ENCODE measurements at regions not wholly inside any gene's neighbourhood (a gene's known extent, or its start where the extent isn't known, plus 50 kb on each side); places are given as distances from the start of the nearest gene placed in this dataset.
"Not testable (repeated sequence)": the region's sequence is repeated elsewhere in the genome, so short reads cannot be mapped to it uniquely, and the experiment has no call there.

DNA sequence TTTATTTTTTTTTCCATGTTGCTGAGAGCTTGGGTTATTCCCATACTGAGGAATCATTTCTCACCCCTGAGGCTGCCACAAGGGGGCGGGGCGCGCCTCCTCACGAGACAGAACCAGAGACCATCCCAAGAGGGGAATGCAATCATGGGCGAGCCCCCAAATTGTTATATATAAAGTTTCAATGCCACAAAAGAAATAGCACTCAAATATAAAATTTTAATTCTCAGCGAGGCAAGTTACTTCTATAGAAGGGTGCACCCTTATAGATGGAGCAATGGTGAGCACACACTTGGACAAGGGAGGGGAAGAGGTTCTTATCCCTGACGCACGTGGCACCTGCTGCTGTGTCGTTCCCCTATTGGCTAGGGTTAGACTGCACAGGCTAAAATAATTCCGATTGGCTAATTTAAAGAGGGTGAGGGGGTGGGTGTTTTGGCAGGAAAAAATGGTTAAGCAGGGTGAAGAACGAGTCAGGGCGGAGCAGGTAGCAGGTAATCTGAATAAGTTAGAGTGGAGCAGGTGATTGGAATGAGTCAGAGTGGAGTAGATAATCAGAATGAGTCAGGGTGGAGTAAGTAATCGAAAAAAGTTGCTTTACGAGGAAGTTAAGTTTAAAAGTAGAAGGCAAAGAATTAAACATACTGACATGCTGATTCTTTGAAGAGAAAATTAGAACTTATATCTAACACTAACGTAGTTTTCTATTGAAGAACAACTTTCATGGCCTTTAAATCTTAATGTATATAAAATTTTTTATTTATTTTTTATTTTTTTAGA lies 177.5 kb downstream of the MTCL1 start:
- no peak for DNase-seq (ENCODE audit: low read depth)

DNA sequence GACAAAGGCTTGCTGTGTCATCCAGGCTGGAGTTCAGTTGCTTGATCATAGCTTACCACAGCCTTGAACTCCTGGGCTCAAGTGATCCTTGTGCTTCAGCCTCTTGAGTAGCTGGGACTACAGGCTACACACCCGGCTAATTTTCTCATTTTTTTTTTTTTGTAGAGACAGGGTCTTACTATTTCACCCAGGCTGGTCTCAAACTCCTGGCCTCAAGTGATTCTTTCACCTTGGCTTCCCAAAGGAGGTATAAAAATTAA lies 178.0 kb downstream of the MTCL1 start:
- DNase-seq (ENCODE audit: low read depth): no peak

DNA sequence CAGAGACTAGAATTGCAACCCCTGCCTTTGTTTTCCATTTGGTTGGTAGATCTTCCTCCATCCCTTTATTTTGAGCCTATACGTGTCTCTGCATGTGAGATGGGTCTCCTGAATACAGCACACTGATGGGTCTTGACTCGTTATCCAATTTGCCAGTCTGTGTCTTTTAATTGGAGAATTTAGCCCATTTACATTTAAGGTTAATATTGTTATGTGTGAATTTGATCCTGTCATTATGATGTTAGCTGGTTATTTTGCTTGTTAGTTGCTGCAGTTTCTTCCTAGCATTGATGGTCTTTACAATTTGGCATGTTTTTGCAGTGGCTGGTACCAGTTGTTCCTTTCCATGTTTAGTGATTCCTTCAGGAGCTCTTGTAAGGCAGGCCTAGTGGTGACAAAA lies 182.5 kb downstream of the MTCL1 start:
- DNase-seq (ENCODE audit: low read depth): not testable (repeated sequence)

- DNase-seq (ENCODE audit: low read depth): no peak
These were observed 184.1 kb downstream of the MTCL1 start for GRCh38 chr18:8889489-8889888.

DNA sequence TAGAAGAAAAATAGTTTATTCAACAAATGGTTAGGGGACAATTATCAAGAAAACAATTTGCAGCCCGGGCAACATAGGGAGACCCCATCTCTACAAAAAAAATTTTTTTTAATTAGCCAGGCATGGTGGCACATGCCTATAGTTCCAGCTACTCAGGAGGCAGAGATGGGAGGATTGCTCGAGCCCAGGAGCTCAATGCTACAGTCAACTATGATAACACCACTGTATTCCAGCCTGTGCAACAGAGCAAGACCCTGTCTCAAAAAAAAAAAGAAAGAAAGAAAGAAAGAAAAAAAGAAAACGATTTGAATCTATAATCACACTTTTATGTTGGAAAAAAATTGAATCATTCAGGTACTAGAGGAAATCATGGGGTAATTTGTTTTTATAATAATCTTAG lies 185.1 kb downstream of the MTCL1 start:
- not testable (repeated sequence) for DNase-seq (ENCODE audit: low read depth)

GRCh38 chr18:8890957-8891464 lies 185.7 kb downstream of the MTCL1 start:
- DNase-seq (ENCODE audit: low read depth): no peak

DNA sequence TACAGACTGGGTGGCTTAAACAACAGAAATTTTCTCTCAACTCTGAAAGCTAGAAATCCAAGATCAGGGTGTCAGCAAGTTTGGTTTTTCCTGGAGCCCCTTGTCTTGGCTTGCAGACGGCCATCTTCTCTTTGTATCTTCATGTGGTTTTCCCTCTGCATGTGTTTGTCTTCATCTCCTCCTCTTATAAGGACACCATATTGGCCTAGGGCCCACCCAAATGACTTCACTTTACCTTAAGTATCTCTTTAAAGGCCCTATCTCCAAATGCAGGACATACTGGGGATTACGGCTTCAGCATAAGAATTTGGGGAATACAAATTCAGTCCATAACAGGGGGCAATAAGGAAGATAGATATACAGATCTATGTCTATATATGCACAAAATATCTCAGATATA lies 187.9 kb downstream of the MTCL1 start:
- no peak for DNase-seq (ENCODE audit: low read depth)

DNA sequence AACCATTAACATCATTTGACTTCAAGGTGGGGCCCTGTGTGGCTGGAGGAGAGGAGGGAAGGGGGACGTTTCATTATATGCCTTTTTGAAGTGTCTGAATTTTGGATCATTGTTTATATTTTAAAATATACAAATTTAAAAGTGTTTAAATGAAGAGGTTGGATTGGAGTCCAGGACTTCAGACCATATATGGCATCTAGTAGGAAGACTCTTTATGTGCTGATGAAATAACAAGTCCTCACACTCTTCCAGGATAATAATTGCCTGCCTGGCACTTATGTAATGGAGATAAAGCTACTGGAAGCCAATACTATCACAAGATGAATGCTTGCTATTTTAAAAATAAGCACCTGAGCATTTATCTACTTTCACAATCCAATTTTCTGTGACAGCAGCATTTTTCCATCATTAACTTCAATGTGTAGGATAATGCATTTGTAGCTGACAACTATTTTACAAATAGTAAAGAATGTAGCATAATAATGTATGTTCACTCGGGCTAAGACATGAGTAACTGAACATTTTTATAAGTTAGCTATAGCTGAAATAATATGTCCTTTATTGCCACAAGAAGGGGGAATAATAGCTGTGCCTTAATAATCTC lies 188.4 kb downstream of the MTCL1 start:
- DNase-seq (ENCODE audit: low read depth): no peak

DNA sequence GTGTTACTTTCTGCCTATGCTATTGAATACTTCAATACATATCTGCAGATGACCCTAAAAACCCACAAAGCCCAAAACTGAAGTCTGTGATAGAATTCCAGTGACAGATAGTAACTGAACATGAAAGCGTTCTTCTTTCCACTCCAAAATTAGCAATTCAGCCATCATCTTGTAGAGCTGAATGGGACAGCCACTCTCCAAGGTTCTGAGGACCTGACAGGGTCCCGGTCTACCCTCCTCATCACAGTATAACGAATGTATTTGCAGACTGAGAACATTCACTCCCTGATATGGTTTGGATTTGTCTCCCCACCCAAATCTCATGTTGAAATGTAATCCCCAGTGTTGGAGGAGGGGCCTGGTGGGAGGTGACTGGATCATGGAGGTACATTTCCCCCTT lies 189.5 kb downstream of the MTCL1 start:
- no peak for DNase-seq (ENCODE audit: low read depth)

- DNase-seq (ENCODE audit: low read depth): no peak
These were observed 190.0 kb downstream of the MTCL1 start for GRCh38 chr18:8895341-8895740.

DNA sequence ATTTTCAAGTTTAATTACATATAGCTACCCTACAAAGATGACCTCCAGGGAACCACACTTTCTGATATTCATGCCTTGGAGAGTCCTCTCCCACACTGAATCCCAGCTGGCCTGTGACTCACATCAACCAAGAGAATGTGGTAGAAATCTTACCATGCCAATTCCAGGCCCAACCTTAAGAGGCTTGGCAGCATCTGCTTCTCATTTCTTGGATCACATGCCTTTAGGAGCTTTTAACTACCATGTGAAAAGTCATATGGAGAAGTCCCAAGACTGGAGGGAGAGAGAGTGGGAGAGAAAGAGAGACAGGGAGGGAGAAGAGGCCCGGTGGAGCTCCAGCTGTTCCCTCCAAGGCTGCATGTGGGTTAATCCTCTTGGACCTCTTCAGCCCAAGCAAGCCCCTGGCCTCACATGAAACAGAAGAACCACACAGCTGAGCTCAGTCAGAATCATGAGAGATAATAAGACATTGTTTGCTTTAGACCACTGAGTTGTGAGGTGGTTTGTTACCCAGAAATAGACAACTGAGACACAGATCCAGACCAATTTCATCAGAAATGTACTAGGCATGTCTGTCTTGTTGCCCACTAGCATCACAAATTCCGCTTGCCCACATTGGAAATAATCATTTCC lies 190.7 kb downstream of the MTCL1 start:
- no peak for DNase-seq (ENCODE audit: low read depth)

DNA sequence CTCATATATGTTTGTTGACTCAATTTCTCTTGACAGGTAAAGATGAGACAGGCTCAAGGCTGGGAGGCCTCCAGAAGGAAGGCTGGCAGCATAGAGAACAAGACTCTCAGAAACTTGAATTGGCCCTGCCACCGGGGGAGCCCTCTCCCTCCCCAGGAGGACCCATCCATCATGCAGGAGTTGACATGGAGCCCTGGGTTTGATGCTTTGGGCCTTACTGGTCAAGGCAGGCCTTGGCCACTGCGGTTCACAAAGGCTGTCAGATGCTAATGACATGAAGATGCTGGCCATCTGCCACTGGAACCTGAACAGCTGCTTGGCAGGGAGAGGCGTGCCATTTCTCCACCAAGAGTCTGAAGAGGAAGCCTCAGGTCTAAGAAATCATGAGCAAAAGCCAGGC lies 193.6 kb downstream of the MTCL1 start:
- DNase-seq (ENCODE audit: low read depth): no peak

GRCh38 chr18:8900552-8900951 lies 195.2 kb downstream of the MTCL1 start:
- no peak for DNase-seq (ENCODE audit: low read depth)

DNA sequence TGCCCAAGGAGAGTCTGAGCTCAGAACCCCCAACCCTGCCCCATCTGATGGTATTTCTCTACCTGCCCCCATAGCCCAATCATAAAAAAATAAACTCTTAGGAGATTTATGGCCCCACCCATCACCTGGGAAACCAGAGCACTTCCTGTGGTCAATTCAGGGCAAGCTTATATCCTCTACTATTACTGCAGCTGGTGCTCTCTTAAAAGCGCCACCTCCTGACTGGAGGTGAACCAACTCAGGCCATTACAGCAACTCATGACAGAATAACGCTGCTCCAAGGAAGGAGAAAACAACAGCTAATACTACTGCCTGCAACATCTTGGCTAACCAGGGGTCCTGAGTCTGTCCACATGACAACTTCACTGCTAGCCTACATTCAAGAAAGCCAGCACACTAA lies 195.7 kb downstream of the MTCL1 start:
- no peak for DNase-seq (ENCODE audit: low read depth)

DNA sequence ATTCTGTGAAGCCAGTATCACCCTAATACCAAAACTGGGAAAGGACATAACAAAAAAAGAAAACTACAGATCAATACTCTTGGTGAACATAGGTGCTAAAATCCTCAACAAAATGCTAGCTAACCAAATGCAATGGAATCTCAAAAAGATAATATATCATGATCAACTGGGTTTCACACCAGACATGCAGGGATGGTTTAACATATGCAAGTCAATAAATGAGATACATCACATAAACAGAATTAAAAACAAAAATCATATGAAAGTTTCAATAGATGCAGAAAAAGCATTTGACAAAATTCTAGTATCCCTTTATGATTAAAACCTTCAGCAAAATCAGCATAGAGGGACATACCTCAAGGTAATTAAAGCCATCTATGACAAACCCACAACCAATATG lies 198.2 kb upstream of the NDUFV2 start:
- no peak for DNase-seq (ENCODE audit: low read depth)

- DNase-seq (ENCODE audit: low read depth): no peak
These were observed 193.5 kb upstream of the NDUFV2 start for GRCh38 chr18:8908792-8909510.

- no peak for DNase-seq (ENCODE audit: low read depth)
These were observed 192.2 kb upstream of the NDUFV2 start for GRCh38 chr18:8910186-8910822.

GRCh38 chr18:8910843-8911242 lies 191.7 kb upstream of the NDUFV2 start:
- DNase-seq (ENCODE audit: low read depth): no peak

- no peak for DNase-seq (ENCODE audit: low read depth)
These were observed 190.8 kb upstream of the NDUFV2 start for GRCh38 chr18:8911408-8912340.

GRCh38 chr18:8912348-8913326 lies 189.9 kb upstream of the NDUFV2 start:
- no peak for DNase-seq (ENCODE audit: low read depth)

Data from activated T-cell treated with anti-CD3 and anti-CD28 coated beads for 48 hours (primary cell).